Pons (tissue), 1 donor: ENCODE measurements at regions not wholly inside any gene's neighbourhood (a gene's known extent, or its start where the extent isn't known, plus 50 kb on each side); places are given as distances from the start of the nearest gene placed in this dataset.
"Not testable (repeated sequence)": the region's sequence is repeated elsewhere in the genome, so short reads cannot be mapped to it uniquely, and the experiment has no call there.

ENCODE experiments used
- DNase-seq: peaks from one replicate; pipeline ENCODE4 v3.0.0-alpha.2; 2016; ENCODE audit warnings: low spot score

GRCh38 chr15:79673416-79674123 lies 223.2 kb downstream of the MTHFS start:
- DNase-seq: peak; percentile 3

DNA sequence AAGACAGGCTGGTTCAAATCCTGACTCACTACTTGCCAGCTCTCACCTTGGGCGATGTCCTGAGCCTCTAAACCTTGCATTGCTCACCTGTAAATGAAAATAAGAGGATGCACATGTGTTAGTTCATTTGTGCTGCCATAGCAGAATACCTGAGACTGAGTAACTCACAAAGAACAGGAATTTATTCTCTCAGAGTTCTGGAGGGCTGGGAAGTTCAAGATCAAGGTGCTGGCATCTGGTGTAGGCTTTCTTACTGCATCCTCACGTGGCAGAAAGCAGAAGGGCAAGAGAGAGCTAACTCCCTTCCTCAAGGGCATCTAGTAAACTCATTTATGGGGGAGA lies 222.7 kb downstream of the MTHFS start:
- no peak for DNase-seq

DNA sequence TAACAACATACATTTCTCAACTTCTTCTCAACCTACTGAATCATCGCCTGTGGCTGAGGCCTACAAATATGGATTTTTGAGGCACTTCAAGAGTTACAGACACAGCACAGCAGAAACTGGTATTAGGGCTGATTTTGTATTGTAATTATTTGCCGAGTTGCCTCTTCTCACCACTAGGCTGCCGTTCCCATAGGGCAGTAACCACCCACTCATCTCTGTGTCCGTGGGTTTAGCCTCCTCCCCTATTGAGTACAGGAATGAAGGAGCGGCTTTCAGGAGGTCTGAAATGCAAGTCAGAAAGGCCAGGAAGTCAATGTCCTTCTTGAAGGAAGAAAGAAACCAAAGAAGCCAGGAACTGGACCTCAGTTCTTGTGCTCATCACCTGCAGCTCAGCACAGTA lies 220.8 kb downstream of the MTHFS start:
- no peak for DNase-seq

GRCh38 chr15:79676621-79677020 lies 220.2 kb downstream of the MTHFS start:
- DNase-seq: no peak

DNA sequence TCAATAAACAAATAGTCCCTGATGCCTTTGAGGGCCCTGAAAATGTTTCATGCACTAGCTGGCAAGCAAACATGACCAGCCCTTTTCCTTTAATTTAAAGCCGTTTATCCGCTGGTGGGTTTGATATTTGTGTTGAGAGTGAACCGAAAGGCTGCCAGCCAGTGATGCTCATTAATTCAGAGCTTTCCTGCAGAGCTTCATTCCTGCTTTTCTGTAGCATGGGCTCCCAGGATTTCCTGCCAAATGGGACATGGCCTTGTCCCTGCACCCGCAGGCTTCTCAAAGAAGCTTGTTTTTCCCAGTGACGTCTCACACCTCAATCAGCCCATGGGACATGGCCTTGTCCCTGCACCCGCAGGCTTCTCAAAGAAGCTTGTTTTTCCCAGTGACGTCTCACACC lies 219.6 kb downstream of the MTHFS start:
- no peak for DNase-seq

DNA sequence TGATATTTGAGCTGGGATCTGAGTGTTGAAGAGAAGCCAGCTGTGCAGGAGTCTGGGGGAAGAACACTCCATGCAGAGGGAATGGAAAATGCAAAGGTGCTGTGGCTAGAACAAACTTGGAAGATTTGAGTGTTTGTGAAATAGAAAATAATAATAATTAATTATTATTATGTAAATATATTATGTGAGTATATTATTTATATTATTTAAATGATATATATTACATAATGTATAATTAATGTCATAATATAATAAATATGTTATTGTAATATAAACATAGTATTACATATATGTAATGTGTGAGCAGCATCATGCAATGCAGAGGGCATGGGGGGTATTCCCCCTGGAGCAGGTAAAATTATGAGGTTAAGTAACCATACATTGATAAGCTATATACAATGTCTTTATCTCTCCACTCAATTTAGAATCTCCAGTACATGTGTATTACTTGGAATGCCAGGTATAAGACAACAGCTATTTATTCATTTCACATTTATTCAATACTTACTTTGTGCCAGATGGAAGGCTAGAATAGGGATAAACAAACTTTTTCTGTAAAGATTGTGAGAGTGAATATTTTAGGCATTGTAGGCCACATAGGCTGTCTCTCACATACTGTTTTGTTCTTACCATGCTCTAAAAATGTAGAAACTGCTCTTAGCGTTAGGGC lies 218.6 kb downstream of the MTHFS start:
- no peak for DNase-seq

DNA sequence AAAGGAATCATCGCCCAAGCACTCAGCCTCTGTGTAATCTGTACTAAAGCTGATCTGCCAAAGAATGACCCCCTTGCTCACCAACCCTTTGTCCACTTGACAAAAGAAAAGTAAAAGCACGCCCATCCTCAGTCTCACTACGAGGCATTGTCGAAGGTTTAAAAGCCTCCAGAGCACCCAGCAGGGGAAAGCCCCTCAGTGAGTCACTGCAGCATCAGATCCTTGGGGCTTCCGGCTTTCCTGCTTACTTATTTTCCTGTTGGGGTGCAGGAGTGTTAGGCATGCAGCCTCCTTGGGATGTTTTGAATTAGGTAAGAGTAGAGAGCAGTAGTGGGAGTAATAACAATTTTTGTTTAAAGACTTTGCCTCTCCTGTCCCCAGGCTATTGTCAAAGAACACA lies 216.1 kb downstream of the MTHFS start:
- DNase-seq: no peak

DNA sequence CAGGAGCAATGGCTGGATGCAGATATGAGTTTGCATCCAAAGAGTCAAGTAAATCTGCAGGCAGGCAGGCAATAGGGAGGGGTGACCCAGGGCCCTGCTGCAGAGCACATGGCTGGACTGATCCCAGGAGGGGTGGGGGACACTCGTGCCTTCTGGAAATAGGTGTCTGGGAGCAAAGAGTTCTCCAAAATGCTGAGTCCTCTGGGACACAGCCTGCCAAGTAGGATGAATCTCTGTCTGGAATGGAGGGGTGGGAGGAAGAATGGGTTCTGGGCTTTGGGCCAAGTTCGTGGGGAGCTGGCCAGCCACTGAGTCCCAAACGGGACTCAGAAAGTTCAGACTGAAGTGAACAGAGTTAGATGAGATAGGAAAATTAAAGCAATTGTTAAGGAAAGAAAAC lies 214.5 kb downstream of the MTHFS start:
- DNase-seq: peak; percentile 12

- DNase-seq: no peak
Measured at GRCh38 chr15:79682851-79683288, 213.9 kb downstream of the MTHFS start.

DNA sequence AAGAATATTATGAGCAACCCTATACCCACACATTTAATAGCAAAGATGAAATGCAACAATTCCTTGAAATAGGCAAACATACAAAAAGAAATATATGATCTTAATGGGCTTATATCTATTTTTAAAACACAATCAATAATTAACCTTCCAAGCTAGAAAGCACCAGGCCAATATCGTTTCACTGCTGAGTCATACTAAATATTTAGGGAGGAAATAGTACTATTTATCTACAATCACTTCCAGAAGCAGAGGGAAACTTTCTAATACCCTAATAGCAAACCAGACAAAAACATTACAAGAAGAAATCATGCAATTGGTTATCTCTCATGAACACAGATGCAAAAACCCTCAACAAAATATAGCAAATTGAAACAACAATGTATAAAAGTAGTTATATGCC lies 207.8 kb downstream of the MTHFS start:
- no peak for DNase-seq

GRCh38 chr15:79700951-79701480 lies 195.8 kb downstream of the MTHFS start:
- DNase-seq: no peak

DNA sequence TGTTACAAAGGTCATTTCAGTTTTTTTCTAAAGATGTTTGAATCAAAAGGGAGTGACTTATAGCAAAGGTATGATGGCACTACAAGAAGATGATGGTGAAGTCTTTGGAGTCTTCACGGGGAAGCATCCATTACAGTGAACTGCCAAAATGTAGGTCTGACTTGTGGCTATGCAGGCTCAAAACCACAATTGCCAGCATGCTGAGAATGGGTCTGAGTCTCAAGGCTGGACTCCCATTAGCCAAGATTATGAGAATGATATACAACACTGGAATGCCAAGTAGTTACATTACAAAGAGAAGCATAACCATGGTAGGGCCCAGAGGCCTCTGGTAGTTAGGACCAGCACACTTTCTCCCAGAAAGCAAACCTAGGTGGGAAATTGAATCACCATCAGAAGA lies 194.2 kb downstream of the MTHFS start:
- no peak for DNase-seq

DNA sequence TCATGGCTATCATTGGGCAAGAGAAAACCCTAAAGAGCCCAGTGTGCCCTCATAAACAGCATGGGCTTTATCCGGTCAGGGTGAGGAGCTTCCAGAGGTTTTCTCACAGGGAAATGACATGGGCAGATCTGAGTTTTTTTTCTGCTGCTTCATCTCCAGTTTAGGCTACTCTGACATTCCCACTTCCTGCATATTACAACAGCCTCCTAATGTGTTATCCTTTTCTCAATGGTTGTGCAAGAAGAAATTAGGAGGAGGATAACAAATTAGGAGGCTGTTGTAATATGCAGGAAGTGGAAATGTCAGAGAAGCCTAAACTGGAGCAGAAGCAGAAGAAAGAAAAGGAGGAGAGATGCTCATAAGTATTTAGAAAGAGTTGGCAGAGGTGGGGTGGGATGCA lies 175.6 kb downstream of the MTHFS start:
- no peak for DNase-seq

GRCh38 chr15:79724312-79724711 lies 172.5 kb downstream of the MTHFS start:
- DNase-seq: peak; percentile 3

- no peak for DNase-seq
Measured at GRCh38 chr15:79724804-79725203, 172.0 kb downstream of the MTHFS start.

- DNase-seq: no peak
Measured at GRCh38 chr15:79728867-79729266, 167.9 kb downstream of the MTHFS start.

DNA sequence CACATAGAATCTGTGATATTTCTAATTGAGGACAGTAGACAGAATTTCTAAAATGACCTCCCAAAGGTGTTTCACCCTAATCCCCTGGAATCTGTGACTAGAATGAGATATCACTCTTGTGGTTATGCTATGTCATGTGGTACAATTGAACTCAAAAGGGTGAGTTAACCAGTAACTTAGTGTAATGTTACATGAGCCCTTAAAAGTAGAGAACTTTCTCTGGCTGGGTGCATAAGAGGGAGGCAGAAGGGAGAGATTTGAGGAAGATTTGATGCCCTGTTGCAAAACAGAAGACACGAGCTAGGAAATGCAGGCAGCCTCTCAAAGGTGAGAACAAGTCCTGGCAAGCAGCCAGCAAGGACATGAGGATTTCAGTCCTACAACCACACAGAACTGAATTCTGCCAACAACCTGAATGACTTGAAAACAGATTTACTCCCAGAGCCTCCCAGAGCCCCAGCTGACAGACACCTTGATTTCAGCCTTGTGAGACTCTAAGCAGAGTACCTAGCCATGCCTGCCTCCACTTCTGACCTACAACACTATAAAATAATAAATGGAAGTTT lies 160.3 kb downstream of the MTHFS start:
- DNase-seq: no peak

GRCh38 chr15:79738143-79738542 lies 158.7 kb downstream of the MTHFS start:
- no peak for DNase-seq

DNA sequence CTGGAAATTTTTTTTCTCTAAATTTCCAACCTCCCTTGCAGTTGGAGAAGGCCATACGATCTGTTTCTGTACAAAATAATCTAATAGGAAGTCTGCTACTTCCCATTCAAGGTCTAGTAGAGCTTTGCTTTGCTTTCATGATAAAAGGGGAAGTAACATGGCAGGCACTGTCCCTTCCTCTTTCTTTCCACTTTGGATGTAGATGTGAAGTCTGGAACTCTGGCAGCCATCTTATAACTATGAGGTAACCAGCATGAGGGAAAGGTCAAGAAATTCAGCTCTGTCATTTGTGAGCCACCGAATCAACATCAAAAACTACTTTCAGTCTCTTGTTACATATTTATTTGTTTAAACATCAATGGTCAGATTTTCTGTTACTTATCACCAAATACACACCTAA lies 156.3 kb downstream of the MTHFS start:
- DNase-seq: no peak

- DNase-seq: no peak
Measured at GRCh38 chr15:79743032-79743431, 153.8 kb downstream of the MTHFS start.

DNA sequence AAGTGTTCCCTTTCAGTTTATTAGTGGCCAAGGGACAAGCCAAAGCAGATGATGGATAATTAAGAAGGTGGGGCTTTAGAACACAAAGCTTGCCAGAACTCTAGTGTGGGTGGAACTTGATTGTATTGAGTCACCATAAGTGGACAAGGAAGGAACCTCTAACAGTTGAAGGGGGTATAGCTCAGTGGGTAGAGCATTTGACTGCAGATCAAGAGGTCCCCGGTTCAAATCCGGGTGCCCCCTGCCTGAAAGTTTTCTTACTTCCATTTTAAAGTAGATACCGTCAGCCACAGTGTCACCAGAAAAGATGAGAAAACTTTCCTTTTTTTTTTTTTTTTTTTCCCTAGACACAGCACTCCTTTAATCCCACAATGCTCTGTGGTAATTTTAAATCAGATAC lies 152.3 kb downstream of the MTHFS start:
- not testable (repeated sequence) for DNase-seq

- DNase-seq: no peak
Measured at GRCh38 chr15:79756365-79756764, 140.4 kb downstream of the MTHFS start.

- no peak for DNase-seq
Measured at GRCh38 chr15:79765081-79765480, 131.7 kb downstream of the MTHFS start.
